WTC11 (cell line): ENCODE measurements at regions not wholly inside any gene's neighbourhood (a gene's known extent, or its start where the extent isn't known, plus 50 kb on each side); places are given as distances from the start of the nearest gene placed in this dataset.

Experiments
- ATAC-seq: fragments of 200-7000 bp; cut with Tn5 transposase; 2 replicates; pipeline ENCODE4 v1.10.0; 2021; ENCODE audit warnings: mild to moderate bottlenecking, moderate library complexity
- CTCF ChIA-PET: fragments of 300-600 bp; sonication (Branson Sonifier 250); formaldehyde crosslinking; loops from one replicate; lab custom pipeline; 2021; ENCODE audit warnings: antibody characterized with exemption; lab: Charles Lee
- POLR2A ChIA-PET: fragments of 350-600 bp; sonication (Branson Sonifier 250); formaldehyde crosslinking; loops from one replicate; lab custom pipeline; 2021; ENCODE audit warnings: antibody characterized with exemption; lab: Charles Lee
- DNase-seq: peaks from one replicate; pipeline ENCODE4 v3.0.0; 2021; ENCODE audit warnings: low spot score
- H3K27ac Mint-ChIP-seq: 2 replicates; pipeline ENCODE4 v1.8.0; 2021; ENCODE audit warnings: mixed read lengths
- H3K27me3 Mint-ChIP-seq: 2 replicates; pipeline ENCODE4 v1.8.0; 2021; ENCODE audit warnings: low read depth, mild to moderate bottlenecking, moderate library complexity, mixed read lengths
- H3K36me3 Mint-ChIP-seq: 2 replicates; pipeline ENCODE4 v1.8.0; 2021; ENCODE audit warnings: mixed read lengths
- H3K4me1 Mint-ChIP-seq: 2 replicates; pipeline ENCODE4 v1.8.0; 2022; ENCODE audit warnings: mixed read lengths
- H3K4me3 Mint-ChIP-seq: 2 replicates; pipeline ENCODE4 v1.8.0; 2021; ENCODE audit warnings: mild to moderate bottlenecking, moderate library complexity, mixed read lengths
- H3K9me3 Mint-ChIP-seq: 2 replicates; pipeline ENCODE4 v1.8.0; 2021; ENCODE audit warnings: mixed read lengths
- AFF4 ChIP-seq: sonication (generic); formaldehyde crosslinking; IDR thresholded peaks from 2 replicates; pipeline ENCODE4 v1.8.1; 2023; ENCODE audit warnings: mild to moderate bottlenecking, missing genetic modification reagents, borderline replicate concordance
- ATF3 ChIP-seq: sonication (generic); formaldehyde crosslinking; conservative IDR thresholded peaks from 2 replicates; pipeline ENCODE4 v1.8.1; 2022; ENCODE audit warnings: mild to moderate bottlenecking, missing genetic modification reagents
- ATF6 ChIP-seq: sonication (generic); formaldehyde crosslinking; IDR thresholded peaks from 2 replicates; pipeline ENCODE4 v1.8.1; 2023; ENCODE audit warnings: mild to moderate bottlenecking, missing genetic modification reagents
- CDX4 ChIP-seq: fragments of 250-450 bp; sonication (Bioruptor Pico); IDR thresholded peaks from 2 replicates; pipeline ENCODE4 v1.9.0; 2021; ENCODE audit warnings: moderate library complexity, mild to moderate bottlenecking, inconsistent platforms, borderline replicate concordance
- GRHL2 ChIP-seq: fragments of 250-450 bp; sonication (Bioruptor Pico); IDR thresholded peaks from 2 replicates; pipeline ENCODE4 v1.8.0; 2022; ENCODE audit warnings: mild to moderate bottlenecking, moderate library complexity; ENCODE audit not compliant: insufficient replicate concordance, severe bottlenecking
- HMGXB4 ChIP-seq: sonication (generic); formaldehyde crosslinking; IDR thresholded peaks from 2 replicates; pipeline ENCODE4 v1.8.1; 2023; ENCODE audit warnings: mild to moderate bottlenecking, moderate library complexity, missing genetic modification reagents
- MAX ChIP-seq: sonication (generic); formaldehyde crosslinking; IDR thresholded peaks from 2 replicates; pipeline ENCODE4 v1.8.0; 2022; ENCODE audit warnings: mild to moderate bottlenecking, missing genetic modification reagents
- NFATC4 ChIP-seq: fragments of 250-450 bp; sonication (Bioruptor Pico); IDR thresholded peaks from 2 replicates; pipeline ENCODE4 v1.9.0; 2021; ENCODE audit warnings: mild to moderate bottlenecking
- NR2C2 ChIP-seq: sonication (generic); formaldehyde crosslinking; IDR thresholded peaks from 2 replicates; pipeline ENCODE4 v1.8.0; 2022; ENCODE audit warnings: mild to moderate bottlenecking, missing genetic modification reagents
- OVOL2 ChIP-seq: fragments of 250-450 bp; sonication (Bioruptor Pico); IDR thresholded peaks from 2 replicates; pipeline ENCODE4 v1.9.0; 2021; ENCODE audit warnings: mild to moderate bottlenecking, borderline replicate concordance
- SMAD4 ChIP-seq: sonication (generic); formaldehyde crosslinking; IDR thresholded peaks from 2 replicates; pipeline ENCODE4 v1.8.0; 2022; ENCODE audit warnings: mild to moderate bottlenecking, missing genetic modification reagents
- TEAD1 ChIP-seq: sonication (generic); formaldehyde crosslinking; IDR thresholded peaks from 2 replicates; pipeline ENCODE4 v1.8.0; 2022; ENCODE audit warnings: mild to moderate bottlenecking, missing genetic modification reagents
- USF1 ChIP-seq: sonication (generic); formaldehyde crosslinking; IDR thresholded peaks from 2 replicates; pipeline ENCODE4 v1.8.0; 2022; ENCODE audit warnings: mild to moderate bottlenecking, missing genetic modification reagents
- ZNF317 ChIP-seq: sonication (generic); formaldehyde crosslinking; IDR thresholded peaks from 2 replicates; pipeline ENCODE4 v1.8.1; 2023; ENCODE audit warnings: low read depth, mild to moderate bottlenecking, moderate library complexity, missing genetic modification reagents, borderline replicate concordance
- ZNF416 ChIP-seq: fragments of 250-450 bp; sonication (Bioruptor Pico); IDR thresholded peaks from 2 replicates; pipeline ENCODE4 v1.9.0; 2021; ENCODE audit warnings: mild to moderate bottlenecking, inconsistent platforms
- ZNF425 ChIP-seq: fragments of 250-450 bp; sonication (Bioruptor Pico); conservative IDR thresholded peaks from 2 replicates; pipeline ENCODE4 v1.9.0; 2021; ENCODE audit warnings: mild to moderate bottlenecking
- ZNF512 ChIP-seq: sonication (generic); formaldehyde crosslinking; IDR thresholded peaks from 2 replicates; pipeline ENCODE4 v1.8.1; 2022; ENCODE audit warnings: missing genetic modification reagents, borderline replicate concordance

- ChIA-PET POLR2A (interaction anchor here (0.6 kb wide), 1 partner anchor 37 kb away, joined by 3 read pairs; no protein-coding TSS in a partner anchor), CTCF (no interaction called here)
- Mint-ChIP-seq H3K27me3 (no peaks in the 10 kb centered on the region; the same call in 1 of the 2 replicates), H3K4me3 (no peak overlapping the region)
- TF ChIP-seq ZNF416 (CRISPR knock-in tag) (no peak), CDX4 (CRISPR knock-in tag) (no peak), MAX (no peak), TEAD1 (CRISPR knock-in tag) (no peak), HMGXB4 (CRISPR knock-in tag) (no peak), SMAD4 (CRISPR knock-in tag) (no peak), ATF6 (CRISPR knock-in tag) (no peak), OVOL2 (CRISPR knock-in tag) (no peak), ZNF512 (CRISPR knock-in tag) (no peak), ZNF317 (CRISPR knock-in tag) (no peak), ZNF425 (no peak)
- TF ChIP-seq, all 79 proteins: peak for 0
- Mint-ChIP-seq H3K9me3 (0 out of 2 replicates have a peak, but pooled peaks cover 3% of the 10 kb centered on the region), H3K27ac (no peak overlapping the region), H3K4me1 (peaks cover 18% of the 10 kb centered on the region), H3K36me3 (no peaks in the 10 kb centered on the region; the same call in 1 of the 2 replicates)
- ATAC-seq (no peak), DNase-seq (no peak)
Observed at GRCh38 chr3:118577055-118577777, 457.4 kb downstream of the IGSF11 start.

GRCh38 chr3:118578559-118578958 lies 456.1 kb downstream of the IGSF11 start:
- no peaks in the 10 kb centered on the region for H3K36me3 Mint-ChIP-seq
- no peak overlapping the region for H3K4me3 Mint-ChIP-seq
- peaks cover 17% of the 10 kb centered on the region for H3K4me1 Mint-ChIP-seq
- ChIA-PET POLR2A (no interaction called here), CTCF (no interaction called here)
- no peak for TF ChIP-seq NFATC4 (CRISPR knock-in tag)
- TF ChIP-seq AFF4: no peak
- TF ChIP-seq NR2C2 (CRISPR knock-in tag): no peak
- no peak for TF ChIP-seq ATF3 (CRISPR knock-in tag)
- no peak for TF ChIP-seq GRHL2 (CRISPR knock-in tag)
- no peak for TF ChIP-seq USF1 (CRISPR knock-in tag)
- no peaks in the 10 kb centered on the region; the same call in 1 of the 2 replicates for H3K27me3 Mint-ChIP-seq
- no peaks in the 10 kb centered on the region for H3K9me3 Mint-ChIP-seq
- ATAC-seq: no peak
- H3K27ac Mint-ChIP-seq: no peak overlapping the region
- DNase-seq: no peak
